ENCODE measurements at regions not wholly inside any gene's neighbourhood (a gene's known extent, or its start where the extent isn't known, plus 50 kb on each side); places are given as distances from the start of the nearest gene placed in this dataset.

- peak; percentile 23 for DNase-seq
Measured at GRCh38 chr1:55375617-55376258, 160.6 kb upstream of the USP24 start.

GRCh38 chr1:55374801-55375616, 159.8 kb upstream of the USP24 start:
- no peak for DNase-seq

DNA sequence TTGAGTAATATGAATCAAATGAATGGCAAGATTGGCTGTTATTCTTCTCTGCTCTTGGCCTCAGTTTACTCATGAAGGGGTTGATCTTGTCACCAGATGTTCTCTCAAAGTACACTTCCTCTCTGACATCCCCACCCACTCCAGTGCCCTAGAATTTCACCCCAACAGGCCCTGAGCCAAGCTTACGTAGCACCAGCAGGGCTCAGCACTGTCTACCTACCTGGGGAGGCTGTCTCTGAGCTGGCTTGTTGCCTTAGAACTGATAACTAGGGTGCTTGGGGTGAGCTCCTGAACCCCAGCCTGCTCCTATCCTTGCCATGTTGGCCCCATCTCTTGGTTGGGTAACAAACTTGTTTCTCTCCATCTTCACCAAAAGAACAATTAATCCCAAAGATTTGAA, 159.1 kb upstream of the USP24 start:
- DNase-seq = no peak

GRCh38 chr1:55369474-55369873, 154.3 kb upstream of the USP24 start:
- DNase-seq = no peak

DNA sequence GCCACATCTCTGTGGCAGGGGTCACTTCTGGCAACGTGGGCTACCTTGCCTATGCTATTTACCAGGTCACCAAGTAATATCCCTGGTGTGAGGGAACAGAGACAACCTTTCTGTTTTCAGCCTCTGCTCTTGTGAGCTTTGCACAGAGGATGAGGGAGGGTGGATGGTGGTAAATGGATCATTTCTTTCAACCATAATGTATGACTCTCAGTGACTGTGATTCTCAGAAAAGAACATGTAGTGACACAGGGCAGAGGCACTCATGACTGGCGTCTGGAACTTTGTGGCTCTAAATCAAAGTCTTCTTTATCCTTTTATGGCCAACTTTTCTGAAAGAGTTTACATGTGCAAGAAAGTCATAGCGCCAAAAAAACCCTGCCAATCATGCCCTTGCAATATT, 153.5 kb upstream of the USP24 start:
- no peak for DNase-seq

DNA sequence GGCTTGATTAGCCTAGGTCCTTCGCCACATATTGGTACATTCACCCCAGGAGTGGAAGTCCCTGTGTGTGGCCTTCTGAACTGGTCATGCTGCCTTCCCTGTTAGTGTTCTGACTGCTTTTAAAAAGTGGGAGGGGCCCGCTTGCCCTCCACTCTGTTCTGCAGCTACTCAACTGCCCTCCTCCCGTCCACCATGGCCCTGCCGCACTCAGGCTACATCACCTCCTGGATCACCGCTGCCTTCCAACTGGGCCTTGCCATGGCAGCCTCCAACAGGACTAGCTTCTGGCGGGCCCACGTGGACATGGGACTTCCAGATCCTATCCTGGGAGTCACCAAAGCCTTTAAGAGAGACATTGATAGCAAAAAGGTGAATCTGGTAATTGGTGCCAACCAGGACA, 152.1 kb upstream of the USP24 start:
- DNase-seq = no peak

GRCh38 chr1:55364216-55364615, 149.1 kb upstream of the USP24 start:
- DNase-seq = no peak

DNA sequence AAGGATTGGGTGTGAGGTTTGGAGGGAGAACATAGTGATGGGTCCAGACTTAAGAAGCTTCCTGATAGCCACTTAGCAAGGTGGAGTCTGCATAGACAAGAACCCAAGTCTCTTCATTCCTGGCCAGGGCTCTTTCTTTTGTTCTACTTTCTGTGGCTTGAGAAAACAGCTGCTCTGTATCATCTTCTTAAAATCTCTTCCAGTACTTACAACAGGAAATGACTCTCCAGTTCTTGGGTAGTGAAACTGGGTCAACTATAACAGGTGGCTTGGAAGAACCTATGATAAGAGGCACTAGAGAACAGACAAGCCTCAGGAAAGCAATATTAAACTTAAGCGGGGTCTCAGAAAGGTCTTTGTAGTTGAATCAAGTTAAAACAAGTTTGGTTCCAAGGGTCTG, 148.1 kb upstream of the USP24 start:
- DNase-seq = no peak

GRCh38 chr1:55362558-55362957, 147.4 kb upstream of the USP24 start:
- DNase-seq = no peak

GRCh38 chr1:55359611-55360010, 144.4 kb upstream of the USP24 start:
- DNase-seq = no peak

GRCh38 chr1:55358581-55358980, 143.4 kb upstream of the USP24 start:
- DNase-seq = no peak

- DNase-seq = no peak
Measured at GRCh38 chr1:55355549-55355948, 140.4 kb upstream of the USP24 start.

- no peak for DNase-seq
Measured at GRCh38 chr1:55353707-55354620, 138.8 kb upstream of the USP24 start.

DNA sequence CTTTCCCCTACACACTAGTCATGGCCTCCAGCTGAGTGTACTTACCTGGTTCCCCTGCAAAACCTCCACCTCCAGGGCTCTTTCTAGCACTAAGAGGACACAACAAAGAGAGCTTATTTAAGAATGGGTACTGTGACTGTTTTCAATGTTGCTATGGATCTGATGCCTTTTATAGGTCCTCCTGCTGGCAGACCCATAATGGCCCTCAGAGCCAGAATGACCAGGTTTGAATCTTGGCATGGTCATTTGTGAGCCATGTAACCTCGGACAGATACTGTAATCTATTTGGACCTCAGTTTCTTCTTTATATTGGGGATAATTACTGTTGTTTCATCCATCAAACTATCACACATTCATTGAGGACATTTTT, 137.6 kb upstream of the USP24 start:
- DNase-seq = no peak

- no peak for DNase-seq
Measured at GRCh38 chr1:55352080-55352810, 137.1 kb upstream of the USP24 start.

GRCh38 chr1:55348356-55348755, 133.2 kb upstream of the USP24 start:
- no peak for DNase-seq

DNA sequence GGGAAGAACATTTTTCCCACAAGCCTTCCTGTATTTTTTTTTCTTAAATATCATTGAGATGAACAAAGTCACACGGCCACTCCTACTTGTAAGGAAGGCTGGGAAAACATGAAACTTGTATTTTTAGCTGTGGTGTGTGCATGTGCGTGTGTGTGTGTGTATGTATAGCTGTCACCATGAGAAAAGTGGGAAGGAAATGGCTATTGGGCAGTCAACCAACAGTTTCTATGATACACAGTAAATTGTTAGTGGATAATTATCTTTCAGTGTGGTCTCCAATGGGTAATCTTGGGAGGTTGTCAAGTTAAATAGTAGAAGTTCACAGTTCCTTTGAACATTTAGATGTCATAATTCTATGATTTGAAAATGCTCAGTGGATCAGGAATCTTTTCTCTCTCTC, 132.7 kb upstream of the USP24 start:
- no peak for DNase-seq

DNA sequence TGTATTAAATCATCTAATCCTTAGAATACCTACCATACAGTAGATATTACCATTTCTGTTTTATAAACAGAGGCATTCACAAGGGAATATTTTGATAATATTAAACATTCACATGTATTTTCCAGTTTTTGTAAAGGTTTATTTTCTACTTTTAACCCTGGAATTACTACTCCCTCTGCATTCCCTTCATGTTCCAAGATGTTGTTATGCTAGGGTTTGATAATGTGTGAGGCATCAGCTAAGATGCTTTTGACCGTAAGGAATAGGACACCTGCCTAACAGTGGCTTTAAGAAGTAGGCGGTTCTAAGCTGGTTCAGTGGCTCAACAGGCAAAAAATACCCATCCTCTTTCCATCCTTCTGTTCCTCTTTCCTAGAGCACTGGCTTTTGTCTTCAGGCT, 131.9 kb upstream of the USP24 start:
- no peak for DNase-seq

GRCh38 chr1:55346586-55346985, 131.4 kb upstream of the USP24 start:
- DNase-seq = no peak

- DNase-seq = no peak
Measured at GRCh38 chr1:55339681-55340080, 124.5 kb upstream of the USP24 start.

GRCh38 chr1:55338448-55338820, 123.3 kb upstream of the USP24 start:
- no peak for DNase-seq

DNA sequence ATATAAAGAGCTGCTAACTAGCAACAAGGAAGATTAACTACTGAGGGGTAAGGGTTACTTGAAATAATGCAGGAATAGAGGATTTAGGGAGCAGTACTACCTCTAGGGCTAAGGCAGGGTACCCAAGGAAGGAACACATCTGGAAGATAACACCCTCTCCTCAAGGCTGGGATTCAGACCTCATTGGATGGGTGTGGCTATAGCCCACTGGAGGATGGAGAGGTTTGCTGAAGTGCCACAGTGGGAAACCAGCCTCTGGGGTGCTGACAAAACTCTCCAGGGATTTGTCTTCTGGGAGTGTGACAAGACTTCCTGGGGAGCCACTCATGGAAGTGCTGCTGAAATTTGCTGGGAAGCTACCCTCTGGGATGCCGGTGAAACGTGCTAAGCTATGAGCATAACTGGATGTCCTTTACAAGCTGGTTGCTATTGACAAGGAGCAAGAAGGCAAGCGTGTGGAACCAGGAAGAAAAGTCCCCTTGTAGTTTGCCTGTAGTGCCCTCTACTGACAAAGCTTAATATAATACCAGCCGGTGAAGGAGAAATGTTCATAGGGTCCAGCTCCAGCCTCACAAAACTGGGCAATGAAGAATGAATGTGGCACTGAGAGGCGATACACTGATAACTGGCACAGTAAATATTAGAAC, 122.8 kb upstream of the USP24 start:
- peak; percentile 27 for DNase-seq

- DNase-seq = no peak
Measured at GRCh38 chr1:55334797-55335196, 119.6 kb upstream of the USP24 start.
